Glomerular endothelial cell (primary cell): ENCODE measurements at regions not wholly inside any gene's neighbourhood (a gene's known extent, or its start where the extent isn't known, plus 50 kb on each side); places are given as distances from the start of the nearest gene placed in this dataset.

ENCODE experiments used
- DNase-seq: peaks from one replicate; pipeline ENCODE4 v3.0.0-alpha.2; 2011; ENCODE audit warnings: low read depth, low spot score; ENCODE audit errors: extremely low read depth

DNA sequence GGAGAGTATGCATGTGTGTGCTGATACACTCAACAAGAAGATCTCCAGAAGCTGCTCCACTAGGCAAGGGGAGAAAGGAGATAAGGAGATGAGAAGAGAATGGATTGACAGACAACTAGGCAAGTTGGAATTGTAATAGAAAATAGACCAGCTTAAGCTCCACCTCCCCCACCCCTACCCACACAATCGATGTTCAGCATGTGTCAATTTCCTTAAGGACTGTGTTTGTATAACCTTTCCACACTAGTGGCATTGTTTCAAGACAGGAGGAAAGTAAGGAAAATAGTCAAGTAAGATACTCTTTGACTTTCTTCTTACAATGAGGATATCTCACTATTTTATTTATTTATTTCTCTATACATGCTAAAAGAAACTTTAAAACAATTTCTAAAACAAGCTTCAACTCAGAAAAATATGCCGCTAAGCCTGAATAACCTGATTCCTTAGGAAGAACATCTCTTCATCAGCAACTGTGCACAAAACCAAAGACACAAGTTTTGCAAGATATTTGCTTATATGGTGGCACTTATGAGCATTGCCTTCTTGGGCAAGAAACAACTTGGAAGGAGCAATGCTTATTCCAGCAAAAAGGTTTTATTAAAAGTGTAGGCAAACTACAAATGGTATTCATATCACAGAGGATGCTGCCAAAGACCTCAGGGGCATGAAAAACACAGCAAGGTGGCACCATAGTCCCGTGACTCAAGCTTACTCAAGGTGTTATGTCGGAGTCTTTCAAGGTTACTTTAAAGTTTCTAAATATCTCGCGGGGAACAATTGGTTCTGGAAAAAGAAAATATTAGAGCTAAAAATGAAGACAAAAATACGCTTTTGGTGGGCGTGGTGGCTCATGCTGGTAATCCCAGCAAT is 249.1 kb downstream of the COL12A1 start:
- no peak for DNase-seq

DNA sequence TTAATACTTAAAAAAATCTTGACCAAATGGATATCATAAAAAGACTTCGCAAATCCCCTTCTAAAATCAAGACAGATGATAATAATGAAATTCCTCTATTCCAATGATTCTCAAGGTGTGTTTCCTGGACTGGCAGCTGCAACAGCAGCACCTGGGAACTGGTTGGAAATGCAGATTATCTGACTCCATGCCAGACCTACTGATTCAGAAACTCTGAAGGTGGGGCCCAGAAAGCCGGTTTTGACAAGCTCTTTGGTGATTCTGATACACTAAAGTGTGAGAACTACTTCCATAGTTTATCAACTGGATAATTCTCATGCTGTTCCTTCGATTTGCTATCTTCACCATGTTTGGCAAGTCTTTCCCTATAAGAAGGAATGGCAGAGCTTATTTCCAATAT is 252.1 kb downstream of the COL12A1 start:
- no peak for DNase-seq

DNA sequence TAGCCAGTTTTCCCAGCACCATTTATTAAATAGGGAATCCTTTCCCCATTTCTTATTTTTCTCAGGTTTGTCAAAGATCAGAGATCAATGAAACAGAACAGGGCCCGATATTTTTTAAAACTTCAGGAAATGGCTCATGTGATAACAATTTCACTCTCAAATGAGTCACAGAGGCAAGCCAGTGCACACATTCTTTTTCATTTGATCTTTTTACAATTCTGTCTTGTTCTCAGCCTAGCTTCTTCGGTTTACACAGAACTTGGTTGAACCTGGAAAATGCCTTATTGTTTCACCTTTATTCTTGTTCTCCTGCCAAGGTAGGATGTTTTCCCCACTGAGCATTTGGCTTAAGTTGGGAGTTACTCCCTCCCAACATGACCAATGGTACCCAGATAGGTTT is 258.9 kb downstream of the COL12A1 start:
- no peak for DNase-seq

DNA sequence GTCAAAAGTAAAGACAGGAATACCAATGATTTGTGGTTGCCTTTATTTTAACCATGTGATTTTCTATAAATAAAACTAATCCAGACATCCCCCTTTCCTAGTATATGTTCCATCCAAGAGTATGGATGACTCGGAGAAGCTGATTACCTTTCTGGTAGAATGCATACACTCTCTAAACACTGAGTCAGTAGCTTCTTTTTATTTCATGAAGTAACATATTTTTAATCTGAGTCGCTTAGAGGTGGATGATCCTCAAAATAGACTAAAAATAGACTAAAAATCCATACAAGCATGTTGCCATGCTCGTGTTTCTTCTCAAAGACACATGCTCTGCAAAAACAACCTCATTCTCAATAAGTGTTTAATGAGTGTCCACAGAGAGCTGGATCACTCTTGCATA is 263.7 kb downstream of the COL12A1 start:
- no peak for DNase-seq

DNA sequence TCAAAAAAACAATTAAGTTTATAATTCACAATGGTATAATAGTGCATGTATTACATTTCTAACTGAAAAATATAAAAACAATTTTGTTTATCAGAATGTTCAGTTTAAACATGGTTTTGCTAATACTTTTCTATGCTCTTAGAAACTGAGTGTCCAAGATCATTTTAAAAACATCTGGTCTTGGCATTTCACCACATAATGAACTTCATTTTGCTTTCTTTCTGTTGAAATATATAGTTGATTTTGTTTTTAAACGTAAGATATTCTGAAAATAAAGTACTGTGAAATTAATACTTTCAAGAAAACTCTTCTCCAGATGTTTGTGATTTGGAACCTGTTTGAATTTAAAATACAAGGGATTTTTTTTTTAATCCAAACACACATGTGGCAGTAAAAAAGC is 264.4 kb downstream of the COL12A1 start:
- DNase-seq = no peak

DNA sequence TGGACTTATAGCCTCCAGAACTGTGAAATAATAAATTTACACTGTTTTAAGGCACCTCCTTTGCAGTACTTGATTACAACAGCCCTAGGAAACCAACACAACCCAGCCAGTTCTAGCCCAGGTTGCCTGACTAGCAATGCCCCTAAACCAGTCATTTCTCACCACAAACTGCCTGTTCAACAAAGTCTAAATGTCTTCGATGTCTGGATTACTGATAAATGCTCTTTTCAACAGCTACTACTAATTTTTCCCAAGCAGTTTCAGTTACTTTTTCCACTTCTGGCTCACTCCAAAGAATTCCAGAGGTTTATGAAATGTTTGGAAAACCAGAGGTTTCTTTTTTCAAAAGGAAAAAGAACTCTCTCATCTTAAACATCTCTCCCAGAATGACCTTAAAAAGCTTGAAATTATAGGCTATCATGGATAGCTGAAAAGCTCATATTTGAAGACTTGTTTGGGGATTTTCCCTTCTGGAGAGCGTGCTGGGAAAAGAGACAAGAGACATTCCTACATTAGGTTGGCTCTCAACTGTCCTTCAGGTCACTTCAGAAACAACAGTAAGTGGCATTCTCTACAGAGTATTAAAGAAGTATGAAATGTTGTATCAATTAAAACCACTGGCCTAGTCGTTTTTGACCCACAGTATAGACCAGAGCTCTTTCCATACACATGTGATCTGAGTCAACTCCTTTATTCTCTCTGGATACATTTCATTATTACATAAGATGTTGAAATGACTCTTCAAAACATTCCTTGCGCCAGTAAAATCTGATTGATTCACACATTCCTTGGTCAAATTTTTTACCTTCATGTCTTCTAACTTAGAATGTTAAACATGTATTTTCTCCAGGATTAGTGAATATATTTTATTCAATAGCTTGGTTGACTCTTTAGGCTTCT is 265.9 kb downstream of the COL12A1 start:
- DNase-seq = no peak

DNA sequence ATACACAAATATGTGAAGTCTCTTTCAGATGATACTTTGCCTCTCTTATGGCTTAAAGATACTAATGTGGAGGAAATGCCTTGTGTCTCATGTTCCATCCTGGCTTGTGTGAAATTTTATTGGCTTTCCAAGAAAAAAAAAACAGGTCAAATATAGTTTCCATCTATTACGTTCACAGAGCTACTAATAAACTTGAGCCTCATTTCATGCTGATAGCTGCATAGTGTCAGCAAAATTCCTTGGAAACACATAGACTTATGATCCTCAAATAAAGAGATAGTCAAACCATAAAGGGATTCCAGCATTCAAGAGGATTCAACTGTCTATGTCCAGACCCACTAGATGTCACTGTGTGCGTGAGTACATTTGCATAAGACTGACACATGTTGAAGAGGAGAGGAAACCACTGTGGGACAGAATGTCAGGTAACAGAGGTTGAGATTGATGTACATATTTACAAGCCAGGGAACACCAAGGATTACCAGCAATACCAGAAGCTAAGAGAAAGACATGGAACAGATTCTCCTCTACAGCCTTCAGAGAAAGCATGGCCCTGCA is 266.6 kb downstream of the COL12A1 start:
- no peak for DNase-seq

DNA sequence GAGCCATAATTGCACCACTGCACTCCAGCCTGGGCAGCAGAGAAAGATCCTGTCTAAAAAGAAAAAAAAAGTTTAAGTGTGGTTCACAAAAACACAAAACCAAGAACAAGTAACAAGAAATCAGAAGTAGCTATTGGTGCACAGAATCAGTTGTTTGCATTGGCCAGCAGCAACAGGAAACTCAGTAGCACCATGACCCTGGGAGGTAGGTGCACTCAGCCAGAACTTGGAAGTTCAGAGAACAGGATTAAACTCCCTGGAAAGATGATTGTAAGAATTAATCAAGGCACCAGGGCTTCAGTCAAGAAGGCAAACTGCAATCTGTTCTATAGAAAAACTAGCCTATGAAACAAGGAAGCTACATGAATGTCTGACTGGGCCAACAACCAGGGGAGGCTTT is 267.9 kb downstream of the COL12A1 start:
- no peak for DNase-seq

DNA sequence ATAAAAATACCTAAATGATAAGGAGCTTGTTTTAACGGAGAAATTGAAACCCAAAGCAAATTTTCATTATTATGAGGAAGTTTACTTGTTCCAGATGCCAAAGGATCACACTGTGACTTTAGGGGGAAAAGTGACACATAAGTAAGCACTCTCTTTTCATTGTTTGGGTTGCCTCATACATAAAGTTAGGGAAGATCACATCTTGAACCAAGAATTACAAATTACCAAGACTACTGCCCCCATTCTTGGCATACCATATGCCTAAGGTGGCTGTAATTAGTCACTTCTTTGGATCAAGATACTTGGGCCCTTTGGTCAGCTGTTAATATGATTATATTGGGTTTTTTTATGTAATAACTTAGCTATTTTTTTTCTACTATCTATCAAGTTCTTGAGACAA is 269.0 kb downstream of the COL12A1 start:
- no peak for DNase-seq

DNA sequence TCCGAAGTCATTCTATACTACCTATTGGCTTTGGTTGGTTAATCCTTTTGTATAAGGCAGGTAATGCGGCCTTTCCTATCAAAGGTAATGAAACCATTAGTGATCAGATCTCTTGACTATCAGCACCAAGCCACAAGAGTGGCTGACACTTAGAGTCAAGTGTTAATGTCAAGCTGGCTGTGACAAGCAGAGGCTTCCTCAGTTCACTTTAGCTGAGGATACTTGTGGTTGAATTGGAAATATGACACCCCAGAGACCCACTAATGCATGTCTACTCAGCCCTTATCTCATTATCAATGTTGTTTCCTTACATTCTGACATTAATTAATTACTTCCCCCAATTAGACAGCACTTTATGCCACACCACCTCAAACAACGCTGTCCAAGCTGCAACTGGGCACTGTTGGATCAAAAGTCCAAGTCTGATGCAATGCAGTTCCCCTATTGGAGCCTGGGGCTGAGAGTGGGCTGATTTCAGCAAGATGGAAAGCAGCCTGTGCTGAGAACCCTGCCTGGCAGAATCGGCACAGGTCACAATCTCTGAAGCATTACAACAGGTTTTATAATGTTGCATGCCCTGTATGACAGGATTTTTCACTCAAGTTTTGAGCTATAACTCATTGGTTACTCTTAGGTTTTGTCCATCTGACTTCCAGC is 273.5 kb downstream of the COL12A1 start:
- DNase-seq = no peak

DNA sequence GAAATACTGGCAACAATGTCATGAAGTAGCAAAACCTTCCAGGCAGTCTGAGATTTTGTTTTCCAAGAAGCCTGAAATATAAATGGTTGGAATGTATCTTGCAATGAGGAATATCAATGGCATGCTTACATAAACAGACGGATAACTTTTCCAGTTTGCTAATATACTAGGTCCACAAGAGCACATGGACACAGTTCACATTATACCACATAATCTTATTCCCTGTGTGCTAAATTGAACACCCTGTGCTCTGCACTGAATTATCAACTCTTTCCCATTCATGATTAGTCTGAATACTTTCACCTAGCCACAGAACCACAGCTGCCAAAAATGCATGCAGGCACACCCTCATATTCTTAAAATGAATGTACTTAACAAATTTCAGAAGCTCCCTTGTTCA is 274.3 kb downstream of the COL12A1 start:
- no peak for DNase-seq

DNA sequence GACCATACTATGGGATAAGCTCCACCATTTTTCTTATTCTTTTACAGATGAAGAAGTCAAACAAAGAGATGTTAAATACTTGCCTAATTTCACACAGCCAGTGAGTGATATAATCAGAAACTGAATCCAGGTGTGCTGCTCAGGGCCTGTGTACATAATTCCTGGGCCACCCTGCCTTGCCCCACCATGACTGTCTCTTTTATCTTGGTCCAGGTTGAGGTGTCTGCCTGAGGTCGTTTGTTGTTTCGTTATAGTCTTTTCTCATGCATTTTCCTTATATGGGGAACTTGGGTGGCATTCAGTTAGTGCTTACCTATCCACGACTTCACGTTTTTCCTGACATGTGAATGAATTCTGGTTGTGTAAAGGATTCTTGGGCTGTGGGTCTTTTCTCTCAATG is 277.6 kb downstream of the COL12A1 start:
- no peak for DNase-seq

DNA sequence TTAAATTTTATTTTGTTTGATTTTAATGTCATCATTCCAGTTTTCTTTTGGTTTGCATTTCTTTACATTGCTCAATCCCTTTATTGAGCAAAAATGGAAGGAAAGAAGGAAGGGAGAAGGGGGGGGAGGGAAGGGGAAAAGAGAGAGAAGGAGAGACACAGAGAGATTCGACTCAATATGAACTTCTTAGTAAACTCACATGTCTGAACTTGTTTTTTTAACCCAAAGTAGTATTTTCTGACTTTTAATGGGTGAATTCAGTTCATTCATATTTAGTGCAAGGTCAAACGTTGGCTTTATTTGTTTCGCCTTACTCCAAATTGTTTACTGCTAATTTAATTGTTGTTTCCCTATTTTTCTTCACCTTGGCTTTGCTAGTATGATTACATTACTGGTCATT is 278.6 kb downstream of the COL12A1 start:
- DNase-seq = no peak

DNA sequence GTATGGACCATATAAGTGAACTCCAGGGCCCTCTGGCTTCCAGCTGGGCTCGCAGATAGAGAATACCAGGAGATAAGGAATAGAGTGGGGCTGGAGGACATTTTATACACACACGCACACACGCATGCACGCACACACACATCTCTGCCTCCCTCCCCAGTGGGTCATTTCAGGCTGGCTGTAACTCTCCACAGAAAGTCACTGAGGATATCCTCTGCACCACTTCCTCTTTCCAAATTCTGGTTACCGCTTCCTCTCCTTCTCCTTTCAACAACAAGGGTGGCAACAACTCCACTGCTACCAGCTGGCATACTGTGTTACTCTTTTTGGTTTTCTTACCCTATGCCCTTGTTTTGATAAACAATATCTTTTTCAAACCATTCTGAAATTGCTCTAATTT is 280.2 kb downstream of the COL12A1 start:
- no peak for DNase-seq

DNA sequence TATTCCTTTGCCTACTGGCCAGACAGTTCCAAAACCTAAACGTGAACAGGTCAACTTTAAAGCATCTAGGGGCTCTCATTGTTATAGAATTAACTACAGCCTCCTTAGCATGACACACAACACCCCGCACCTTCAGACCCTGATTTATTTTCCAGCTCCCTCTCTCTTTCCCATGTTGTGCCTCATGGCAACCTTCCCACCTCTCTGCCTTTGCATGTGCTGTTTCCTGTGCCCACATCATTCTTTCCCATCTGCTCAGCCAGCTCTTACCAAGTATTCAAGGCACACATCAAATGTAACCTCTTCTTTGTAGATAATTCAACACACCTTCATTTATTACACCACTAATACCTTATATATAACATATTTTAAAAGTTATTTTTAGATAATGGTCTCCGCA is 291.0 kb downstream of the COL12A1 start:
- DNase-seq = no peak

DNA sequence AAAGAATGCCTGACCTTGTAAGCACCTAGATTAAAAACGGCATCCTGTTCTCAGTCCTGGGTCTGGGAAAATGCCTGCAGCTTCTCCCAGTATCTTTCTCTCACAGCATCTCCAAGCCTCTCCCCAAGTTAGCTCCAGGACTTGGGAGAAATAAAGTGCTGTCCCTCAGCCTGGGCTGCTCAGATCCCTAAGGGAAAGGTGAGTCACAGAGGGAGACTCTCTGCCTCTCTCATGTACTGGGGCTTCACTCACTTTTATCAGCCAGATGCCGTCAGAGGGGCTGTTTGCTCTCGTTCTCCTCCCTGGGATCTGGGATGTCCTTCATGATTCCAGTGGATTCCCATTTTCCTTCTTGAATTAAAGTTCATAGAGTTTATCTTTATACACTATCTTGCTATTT is 293.6 kb downstream of the COL12A1 start:
- DNase-seq = no peak

DNA sequence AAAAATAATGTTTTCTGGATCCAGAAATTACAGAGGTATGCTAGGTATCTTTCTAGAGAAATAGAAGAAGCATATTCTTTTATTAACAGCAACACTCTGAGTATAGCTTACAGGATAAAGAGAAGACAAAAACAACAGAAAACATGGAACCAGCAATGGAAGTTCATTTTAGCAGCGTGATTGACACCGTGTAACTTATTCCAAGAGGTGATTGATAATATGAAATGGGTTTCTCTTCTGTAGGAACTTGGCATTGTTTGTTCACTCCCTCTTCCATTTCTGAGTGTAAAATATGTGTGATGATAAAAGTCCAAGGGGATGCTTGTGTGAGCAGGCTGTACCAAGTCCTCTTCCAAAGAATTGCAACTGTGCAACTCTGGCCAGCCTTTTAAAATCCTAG is 303.0 kb downstream of the COL12A1 start:
- no peak for DNase-seq

DNA sequence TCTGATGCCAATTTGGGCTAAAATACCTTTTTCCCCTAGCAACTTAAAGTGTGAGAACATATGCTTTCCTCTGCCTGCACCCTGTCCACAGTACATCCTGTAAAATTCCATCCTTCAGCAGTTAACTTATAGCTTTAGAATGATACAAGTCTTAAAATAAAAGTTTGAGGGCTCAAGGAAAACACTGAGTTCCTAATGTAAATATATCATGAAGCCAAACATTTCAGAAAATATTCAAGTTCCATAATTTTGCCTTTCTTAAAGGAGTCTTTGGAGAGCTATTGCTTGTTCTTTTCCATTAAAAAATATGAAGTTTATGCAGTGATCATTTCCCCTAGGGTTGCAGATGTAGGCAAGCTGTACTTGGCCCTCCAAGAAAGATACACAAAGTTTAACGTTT is 303.8 kb downstream of the COL12A1 start:
- no peak for DNase-seq

DNA sequence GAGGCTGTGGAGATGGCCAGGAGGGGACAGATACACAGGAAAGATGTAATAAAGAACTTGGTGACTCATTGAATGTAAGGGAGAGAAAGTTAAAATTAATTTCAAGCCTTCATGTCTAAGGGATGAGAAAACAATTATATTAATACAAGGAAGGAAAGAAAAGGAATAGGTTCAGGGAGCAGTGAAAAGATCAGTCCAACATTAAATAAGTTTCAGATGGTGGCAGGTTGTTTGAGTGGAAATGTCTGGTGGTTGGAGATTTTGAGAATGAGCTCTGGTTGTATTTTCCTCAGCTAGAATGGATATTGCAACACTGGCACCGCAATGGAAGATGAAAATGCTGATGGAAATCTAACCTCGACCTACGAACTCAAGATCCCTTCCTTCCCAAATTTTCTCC is 304.3 kb downstream of the COL12A1 start:
- DNase-seq = no peak

DNA sequence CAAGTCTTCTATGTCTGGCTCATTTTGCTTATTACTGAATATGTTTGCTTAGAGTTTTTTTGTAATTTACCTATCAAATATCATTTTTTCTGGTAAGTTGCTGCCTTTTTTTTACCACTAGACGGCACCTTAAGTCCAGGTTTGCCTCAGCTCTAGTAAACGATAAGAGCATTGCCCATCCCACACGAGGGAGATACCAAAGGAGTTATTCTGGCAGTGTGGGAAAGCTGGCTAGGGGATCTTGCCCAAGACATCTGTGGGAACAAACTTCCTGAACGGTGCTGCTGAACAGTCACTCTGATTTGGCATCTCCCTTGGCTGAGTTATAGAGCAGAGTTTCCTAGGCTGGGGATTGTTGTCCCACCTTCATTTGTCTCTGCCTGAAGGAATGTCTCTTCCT is 306.4 kb downstream of the COL12A1 start:
- DNase-seq = peak; percentile 2

DNA sequence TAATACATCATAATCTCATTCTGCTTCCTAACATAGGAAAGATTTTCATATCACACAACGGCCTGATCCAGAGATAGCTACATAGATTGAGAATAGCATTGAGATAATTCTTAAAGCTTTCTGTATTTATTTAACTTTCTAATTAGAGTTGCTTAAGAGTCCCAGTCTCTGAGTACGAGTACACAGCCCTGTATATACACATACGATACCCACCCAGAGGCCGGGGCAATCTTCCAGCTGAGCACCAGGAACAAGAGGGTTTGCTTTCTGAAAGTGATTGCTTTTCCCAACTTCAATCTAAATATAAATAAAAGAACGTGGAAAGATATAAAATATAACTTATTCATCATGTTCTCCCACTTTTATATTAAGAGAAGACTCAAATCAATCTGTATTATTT is 313.8 kb downstream of the COL12A1 start:
- no peak for DNase-seq
